ENCODE measurements at regions not wholly inside any gene's neighbourhood (a gene's known extent, or its start where the extent isn't known, plus 50 kb on each side); places are given as distances from the start of the nearest gene placed in this dataset.
"Not testable (repeated sequence)": the region's sequence is repeated elsewhere in the genome, so short reads cannot be mapped to it uniquely, and the experiment has no call there.

GRCh38 chr7:56810466-56810865 is 321.8 kb downstream of the ZNF479 start:
- H3K27ac ChIP-seq: no peak overlapping the region
- no peak for TF ChIP-seq CTCF (IDR thresholded peaks at IDR 0.05)
- no peak for TF ChIP-seq ZFX (IDR thresholded peaks at IDR 0.05; ENCODE audit: borderline replicate concordance)

- not testable (repeated sequence) for H3K27ac ChIP-seq
Measured at GRCh38 chr7:56809734-56810133, 322.5 kb downstream of the ZNF479 start.

- H3K27ac ChIP-seq: not testable (repeated sequence)
Measured at GRCh38 chr7:56804755-56805064, 327.5 kb downstream of the ZNF479 start.

GRCh38 chr7:56803965-56804754 is 328.1 kb downstream of the ZNF479 start:
- H3K27ac ChIP-seq: not testable (repeated sequence)

- H3K27ac ChIP-seq: not testable (repeated sequence)
Measured at GRCh38 chr7:56803336-56803735, 328.9 kb downstream of the ZNF479 start.

GRCh38 chr7:56802191-56802590 is 330.0 kb downstream of the ZNF479 start:
- not testable (repeated sequence) for H3K27ac ChIP-seq

GRCh38 chr7:56801774-56802173 is 330.5 kb downstream of the ZNF479 start:
- H3K27ac ChIP-seq: not testable (repeated sequence)

GRCh38 chr7:56798876-56799275 is 333.4 kb downstream of the ZNF479 start:
- not testable (repeated sequence) for H3K27ac ChIP-seq

- not testable (repeated sequence) for H3K27ac ChIP-seq
Measured at GRCh38 chr7:56787474-56787873, 344.8 kb downstream of the ZNF479 start.

Data from 22Rv1 (cell line).